HG02852 (cell line): ENCODE measurements at regions not wholly inside any gene's neighbourhood (a gene's known extent, or its start where the extent isn't known, plus 50 kb on each side); places are given as distances from the start of the nearest gene placed in this dataset.

Experiments
- ATAC-seq: cut with Tn5 transposase; IDR thresholded peaks from one replicate; pipeline ENCODE4 v1.9.1; 2021; ENCODE audit warnings: mild to moderate bottlenecking, moderate library complexity; ENCODE audit not compliant: unreplicated experiment

GRCh38 chr21:28487455-28488070, 505.1 kb downstream of the LTN1 start:
- ATAC-seq, result no peak

GRCh38 chr21:28485301-28486022, 507.2 kb downstream of the LTN1 start:
- ATAC-seq, result no peak

- no peak for ATAC-seq
Observed at GRCh38 chr21:28483301-28484035, 509.2 kb downstream of the LTN1 start.

GRCh38 chr21:28482657-28483056, 510.0 kb downstream of the LTN1 start:
- ATAC-seq, result no peak

- peak; percentile 69 for ATAC-seq
Observed at GRCh38 chr21:28480470-28480869, 512.2 kb downstream of the LTN1 start.

GRCh38 chr21:28473530-28474220, 519.0 kb downstream of the LTN1 start:
- ATAC-seq, result peak; percentile 90

- ATAC-seq, result peak; percentile 50
Observed at GRCh38 chr21:28472543-28472942, 520.1 kb downstream of the LTN1 start.

GRCh38 chr21:28464988-28465387, 527.7 kb downstream of the LTN1 start:
- ATAC-seq, result no peak

GRCh38 chr21:28464095-28464494, 528.6 kb downstream of the LTN1 start:
- ATAC-seq, result no peak

- no peak for ATAC-seq
Observed at GRCh38 chr21:28459193-28459592, 533.5 kb downstream of the LTN1 start.

GRCh38 chr21:28458446-28458845, 534.2 kb downstream of the LTN1 start:
- no peak for ATAC-seq

- no peak for ATAC-seq
Observed at GRCh38 chr21:28455253-28455600, 537.5 kb downstream of the LTN1 start.

- ATAC-seq, result no peak
Observed at GRCh38 chr21:28454564-28455252, 538.0 kb downstream of the LTN1 start.

GRCh38 chr21:28447462-28447861, 545.2 kb downstream of the LTN1 start:
- no peak for ATAC-seq

- ATAC-seq, result no peak
Observed at GRCh38 chr21:28445141-28445830, 547.4 kb downstream of the LTN1 start.

GRCh38 chr21:28444557-28444956, 548.1 kb downstream of the LTN1 start:
- no peak for ATAC-seq

- no peak for ATAC-seq
Observed at GRCh38 chr21:28444111-28444510, 548.6 kb downstream of the LTN1 start.

- no peak for ATAC-seq
Observed at GRCh38 chr21:28442624-28443023, 550.1 kb downstream of the LTN1 start.

GRCh38 chr21:28442085-28442484, 550.6 kb downstream of the LTN1 start:
- no peak for ATAC-seq

- ATAC-seq, result no peak
Observed at GRCh38 chr21:28439788-28440187, 552.9 kb downstream of the LTN1 start.
